ENCODE measurements at regions not wholly inside any gene's neighbourhood (a gene's known extent, or its start where the extent isn't known, plus 50 kb on each side); places are given as distances from the start of the nearest gene placed in this dataset. TPM values are rescaled to one million over a fixed set of nuclear protein-coding genes. Genes with fewer than 3 reads are reported as not detected.

- no peak for DNase-seq (ENCODE audit: low read depth, low spot score)
- Mint-ChIP-seq H3K4me3 (no peak overlapping the region), H3K4me1 (no peaks in the 10 kb centered on the region), H3K9me3 (peaks cover 9% of the 10 kb centered on the region), H3K36me3 (ENCODE audit: low read depth) (no peaks in the 10 kb centered on the region), H3K27ac (ENCODE audit: unreplicated experiment) (no peak overlapping the region), H3K27me3 (ENCODE audit: low read depth) (peaks cover 36% of the 10 kb centered on the region)
- no peak for TF ChIP-seq CTCF (conservative IDR thresholded peaks at IDR 0.05)
These were observed 462.9 kb downstream of the TBC1D22A start for GRCh38 chr22:47225080-47225930.

Small RNA genes in the stretch of these regions (microRNA-seq; reads per million reads assigned to microRNA genes)
- gene MIR3201 = not detected
- not detected for gene MIR3667
- not detected for gene MIR4535

Measured in neural crest cell (in vitro differentiated cells).